Embryonic facial prominence (tissue), 1 donor: ENCODE measurements at regions not wholly inside any gene's neighbourhood (a gene's known extent, or its start where the extent isn't known, plus 50 kb on each side); places are given as distances from the start of the nearest gene placed in this dataset.

Experiments
- DNase-seq: peaks from one replicate; pipeline ENCODE4 v3.0.0-alpha.2; 2016; ENCODE audit errors: extremely low spot score

DNA sequence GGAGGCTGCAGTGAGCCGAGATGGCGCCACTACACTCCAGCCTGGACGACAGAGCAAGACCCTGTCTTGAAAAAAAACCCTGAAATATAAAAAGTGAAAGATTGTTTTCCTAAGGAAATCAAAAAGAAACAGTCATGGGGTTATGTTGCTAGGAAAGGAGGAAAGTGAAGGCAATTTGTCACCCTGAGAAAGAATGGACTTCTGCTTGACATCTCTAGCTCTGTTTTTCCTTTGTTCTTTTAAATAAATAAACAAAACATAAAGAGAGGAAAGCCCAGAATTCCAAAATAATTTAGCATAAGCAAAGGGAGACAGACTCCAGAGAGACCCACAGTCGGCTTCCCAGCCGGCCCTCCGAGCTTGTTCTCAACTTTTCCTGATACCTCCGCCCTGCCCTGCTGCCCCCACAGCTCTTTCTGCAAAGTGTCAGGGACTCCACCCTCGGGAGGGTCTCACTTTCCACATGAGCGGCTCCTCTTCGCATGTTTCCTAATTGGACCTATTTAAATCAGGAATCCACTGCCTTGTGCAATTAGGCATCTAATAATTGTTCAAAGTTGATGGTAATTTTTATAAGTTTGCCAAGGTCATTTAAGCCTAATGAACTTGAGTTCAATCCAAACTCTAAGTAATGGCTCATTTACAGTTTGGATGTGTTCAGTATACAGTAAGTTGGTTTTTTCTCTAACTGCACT is 49.8 kb upstream of the COPS8 start:
- DNase-seq, result no peak
